Coronary artery (tissue), 2 donors: ENCODE measurements at regions not wholly inside any gene's neighbourhood (a gene's known extent, or its start where the extent isn't known, plus 50 kb on each side); places are given as distances from the start of the nearest gene placed in this dataset.
"Not testable (repeated sequence)": the region's sequence is repeated elsewhere in the genome, so short reads cannot be mapped to it uniquely, and the experiment has no call there.

ENCODE experiments used
- DNase-seq: peaks from one replicate; pipeline ENCODE4 v3.0.0-alpha.2; 2017; ENCODE audit warnings: low spot score
- H3K27ac ChIP-seq, 2 donors: fragments of 200-600 bp; sonication (generic); one replicate each; pipeline ENCODE4 v1.5.1; 2016 to 2019
- H3K4me3 ChIP-seq: fragments of 200-600 bp; sonication (generic); 2 replicates; pipeline ENCODE4 v1.5.1; 2016; ENCODE audit warnings: mild to moderate bottlenecking, moderate library complexity
- CTCF ChIP-seq: fragments of 200-600 bp; sonication (generic); IDR thresholded peaks from one replicate; pipeline ENCODE4 v1.5.1; 2019; ENCODE audit warnings: antibody characterized with exemption

GRCh38 chr22:26945565-26945964 is 288.2 kb downstream of the MIAT start:
- no peak for DNase-seq
- no peak for TF ChIP-seq CTCF

GRCh38 chr22:26949193-26949592 is 291.8 kb downstream of the MIAT start:
- Histone ChIP-seq H3K27ac (no peak overlapping the region), H3K4me3 (no peak overlapping the region)
- no peak for DNase-seq
- TF ChIP-seq CTCF: no peak

More at GRCh38 chr22:26945565-26945964, 288.2 kb downstream of the MIAT start:
- H3K4me3 ChIP-seq: no peak overlapping the region
- H3K27ac ChIP-seq: no peak overlapping the region

GRCh38 chr22:26951139-26951538 is 293.8 kb downstream of the MIAT start:
- not testable (repeated sequence) for H3K4me3 ChIP-seq, H3K27ac ChIP-seq, DNase-seq

- DNase-seq: no peak
- no peak overlapping the region for H3K4me3 ChIP-seq
- no peak overlapping the region for H3K27ac ChIP-seq
- TF ChIP-seq CTCF: no peak
These were observed 294.6 kb downstream of the MIAT start for GRCh38 chr22:26952004-26952403.

GRCh38 chr22:26952451-26953011 is 295.1 kb downstream of the MIAT start:
- DNase-seq: no peak
- Histone ChIP-seq H3K27ac (no peak overlapping the region), H3K4me3 (no peak overlapping the region)
- no peak for TF ChIP-seq CTCF

GRCh38 chr22:26953012-26953883 is 295.9 kb downstream of the MIAT start:
- no peak for DNase-seq
- no peak for TF ChIP-seq CTCF
- Histone ChIP-seq H3K4me3 (no peak overlapping the region), H3K27ac (no peak overlapping the region)

GRCh38 chr22:26956371-26956770 is 299.0 kb downstream of the MIAT start:
- no peak for DNase-seq
- Histone ChIP-seq H3K27ac (no peak overlapping the region), H3K4me3 (no peak overlapping the region)
- no peak for TF ChIP-seq CTCF
